ENCODE measurements at regions not wholly inside any gene's neighbourhood (a gene's known extent, or its start where the extent isn't known, plus 50 kb on each side); places are given as distances from the start of the nearest gene placed in this dataset.

DNA sequence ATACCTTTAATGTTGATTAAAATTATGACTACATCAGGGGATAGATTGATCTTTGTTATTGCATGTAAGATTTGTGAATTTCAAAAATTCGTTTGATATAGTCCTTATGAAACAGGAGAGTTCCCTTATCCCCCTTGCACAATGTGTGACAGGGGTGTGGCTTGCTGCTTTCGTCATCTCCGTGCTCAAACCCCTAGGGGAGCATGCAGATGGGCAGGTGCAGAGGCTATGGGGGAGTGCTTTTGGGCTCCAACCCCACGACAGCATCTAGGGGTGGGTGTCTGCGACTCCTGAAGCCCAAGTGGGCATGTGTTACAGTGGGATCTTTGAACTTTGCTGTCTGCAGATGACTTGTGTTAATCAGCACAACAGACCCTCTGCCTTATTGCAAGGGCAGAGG is 360.1 kb upstream of the GOLIM4 start:
- no peak for DNase-seq (ENCODE audit: low spot score)

DNA sequence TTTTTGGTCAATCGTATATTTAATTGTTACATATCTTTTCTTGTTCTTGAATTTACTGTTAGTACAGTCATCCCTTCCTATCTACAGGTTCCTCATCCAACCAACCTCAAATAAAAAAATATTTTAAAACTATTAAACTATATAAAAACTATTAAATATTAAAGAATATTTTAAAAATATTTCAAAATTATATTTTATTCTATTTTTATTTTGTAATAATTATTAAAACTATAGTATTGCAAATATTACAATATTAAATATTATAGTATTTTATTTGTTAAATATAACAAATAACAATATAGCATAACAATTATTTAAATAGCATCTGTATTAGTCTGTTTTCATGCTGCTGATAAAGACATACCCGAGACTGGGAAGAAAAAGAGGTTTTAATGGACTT is 357.9 kb upstream of the GOLIM4 start:
- DNase-seq (ENCODE audit: low spot score) = no peak

GRCh38 chr3:168443965-168444364 is 348.2 kb upstream of the GOLIM4 start:
- no peak for DNase-seq (ENCODE audit: low spot score)

DNA sequence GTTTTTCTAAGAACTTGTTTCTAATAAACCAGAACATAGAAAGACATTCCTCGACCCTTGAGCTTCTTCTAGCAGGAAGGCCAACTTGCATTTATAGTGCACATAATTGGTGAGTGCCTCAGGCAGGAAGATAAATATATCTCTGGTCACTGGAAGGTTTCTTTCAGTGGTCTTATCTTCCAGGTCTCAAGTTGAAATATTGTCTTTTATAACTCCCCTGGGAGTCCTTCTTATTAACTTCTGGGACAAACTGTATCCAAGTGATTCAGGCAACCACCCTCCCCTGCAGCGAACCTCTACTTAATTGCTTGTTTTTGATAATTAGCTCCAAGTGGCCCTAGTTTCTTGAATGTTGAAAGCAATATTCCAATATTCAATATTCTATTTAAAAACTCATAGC is 346.8 kb upstream of the GOLIM4 start:
- no peak for DNase-seq (ENCODE audit: low spot score)

- no peak for DNase-seq (ENCODE audit: low spot score)
These were observed 340.6 kb upstream of the GOLIM4 start for GRCh38 chr3:168436245-168436724.

- DNase-seq (ENCODE audit: low spot score) = no peak
These were observed 335.8 kb upstream of the GOLIM4 start for GRCh38 chr3:168431491-168431890.

- no peak for DNase-seq (ENCODE audit: low spot score)
These were observed 332.2 kb upstream of the GOLIM4 start for GRCh38 chr3:168427835-168428475.

DNA sequence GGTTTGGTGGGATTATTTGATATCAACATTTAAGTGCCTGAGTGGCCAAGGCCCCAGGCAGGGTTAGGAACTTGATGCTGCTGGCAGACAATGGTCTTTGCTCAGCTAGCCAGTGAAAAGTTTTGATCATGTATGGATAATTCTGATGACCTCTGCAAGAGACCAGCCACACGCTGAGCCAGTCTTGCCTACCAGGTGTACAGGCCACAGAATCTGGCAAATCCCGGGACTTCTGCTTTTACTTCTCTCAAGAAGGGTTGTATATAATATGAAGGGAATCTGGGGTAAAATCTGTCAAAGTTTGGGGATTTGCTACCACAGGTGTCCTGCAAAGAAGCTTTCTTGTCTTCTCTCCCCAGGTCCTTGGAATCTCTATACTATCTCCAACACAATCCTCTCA is 331.4 kb upstream of the GOLIM4 start:
- no peak for DNase-seq (ENCODE audit: low spot score)

- DNase-seq (ENCODE audit: low spot score) = no peak
These were observed 330.3 kb upstream of the GOLIM4 start for GRCh38 chr3:168425936-168426595.

- no peak for DNase-seq (ENCODE audit: low spot score)
These were observed 328.5 kb upstream of the GOLIM4 start for GRCh38 chr3:168424059-168424734.

- DNase-seq (ENCODE audit: low spot score) = no peak
These were observed 327.1 kb upstream of the GOLIM4 start for GRCh38 chr3:168422843-168423242.

- DNase-seq (ENCODE audit: low spot score) = no peak
These were observed 323.4 kb upstream of the GOLIM4 start for GRCh38 chr3:168419091-168419490.

DNA sequence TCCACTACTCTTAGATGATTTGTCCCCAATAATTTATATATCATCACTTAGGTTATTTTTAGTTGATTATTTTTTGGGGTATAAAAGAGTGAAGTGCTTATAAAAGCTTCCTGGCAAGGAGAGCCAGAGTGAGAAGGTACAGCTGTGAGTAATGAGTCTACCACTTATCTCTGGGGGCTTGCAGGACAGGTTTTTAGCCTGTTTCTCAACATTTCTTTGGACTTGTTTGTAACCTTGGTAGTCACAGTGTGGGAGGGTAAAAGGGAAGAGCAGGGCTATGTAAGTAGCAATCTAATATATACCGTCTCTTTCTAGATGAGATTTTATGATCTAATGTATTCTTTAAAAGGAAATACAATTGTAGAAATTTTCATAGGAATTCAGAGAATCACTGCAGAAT is 321.3 kb upstream of the GOLIM4 start:
- no peak for DNase-seq (ENCODE audit: low spot score)

DNA sequence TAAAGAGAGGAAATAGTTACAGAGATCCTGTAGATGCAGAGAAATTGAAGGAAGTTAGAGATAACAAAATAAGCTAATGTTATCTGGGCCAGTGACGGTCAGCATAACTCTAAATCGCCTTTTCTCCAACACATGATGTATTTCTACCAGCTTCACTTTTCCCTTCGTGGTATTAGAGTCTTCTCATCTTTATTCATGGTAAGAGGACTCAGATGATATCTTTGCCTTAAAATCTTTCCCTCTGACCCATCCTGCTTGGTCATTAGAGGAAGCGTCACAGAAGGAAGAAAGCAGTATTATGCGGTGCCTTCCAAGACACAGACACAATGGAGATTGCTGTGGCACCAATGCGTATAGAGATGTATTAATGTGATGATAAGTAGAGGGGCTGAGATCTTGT is 320.7 kb upstream of the GOLIM4 start:
- no peak for DNase-seq (ENCODE audit: low spot score)

GRCh38 chr3:168414149-168414548 is 318.4 kb upstream of the GOLIM4 start:
- no peak for DNase-seq (ENCODE audit: low spot score)

DNA sequence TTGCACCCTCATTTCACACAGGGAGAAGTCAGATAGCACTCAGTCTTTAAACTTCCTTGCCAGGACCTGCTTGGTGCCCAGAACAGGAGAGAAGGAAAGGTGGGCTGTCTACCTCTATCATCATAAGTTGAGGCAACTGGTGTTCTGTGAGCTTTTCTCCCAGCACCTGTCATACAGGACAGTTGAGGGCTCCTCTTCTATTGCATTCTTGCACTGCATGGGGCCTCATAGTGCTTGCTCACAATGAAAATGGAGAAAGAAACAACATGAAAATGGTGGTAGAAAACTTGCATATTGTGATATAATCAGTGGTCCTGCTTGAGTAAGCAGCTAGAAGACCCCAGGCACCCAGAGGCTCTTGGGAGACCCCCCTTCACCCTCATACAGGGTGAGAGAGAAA is 311.7 kb upstream of the GOLIM4 start:
- no peak for DNase-seq (ENCODE audit: low spot score)

DNA sequence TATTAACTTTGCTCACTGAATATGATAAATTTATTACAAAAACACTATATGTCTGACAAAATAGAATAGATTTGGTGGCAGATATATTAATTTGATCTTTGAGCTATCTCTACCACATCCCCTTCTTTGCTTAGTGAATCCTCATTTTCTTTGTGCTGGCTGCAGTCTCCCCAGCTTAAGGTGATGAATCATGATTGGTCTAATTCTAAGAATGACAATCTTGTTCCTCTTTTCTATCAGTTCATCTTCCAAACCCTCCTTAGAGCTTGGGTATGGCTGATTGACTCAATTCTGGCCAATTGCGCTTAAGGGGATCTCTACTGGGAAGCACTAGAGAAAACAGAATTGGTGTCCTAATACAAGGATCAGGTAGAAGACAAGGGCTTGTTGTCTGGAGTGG is 309.6 kb upstream of the GOLIM4 start:
- DNase-seq (ENCODE audit: low spot score) = no peak

DNA sequence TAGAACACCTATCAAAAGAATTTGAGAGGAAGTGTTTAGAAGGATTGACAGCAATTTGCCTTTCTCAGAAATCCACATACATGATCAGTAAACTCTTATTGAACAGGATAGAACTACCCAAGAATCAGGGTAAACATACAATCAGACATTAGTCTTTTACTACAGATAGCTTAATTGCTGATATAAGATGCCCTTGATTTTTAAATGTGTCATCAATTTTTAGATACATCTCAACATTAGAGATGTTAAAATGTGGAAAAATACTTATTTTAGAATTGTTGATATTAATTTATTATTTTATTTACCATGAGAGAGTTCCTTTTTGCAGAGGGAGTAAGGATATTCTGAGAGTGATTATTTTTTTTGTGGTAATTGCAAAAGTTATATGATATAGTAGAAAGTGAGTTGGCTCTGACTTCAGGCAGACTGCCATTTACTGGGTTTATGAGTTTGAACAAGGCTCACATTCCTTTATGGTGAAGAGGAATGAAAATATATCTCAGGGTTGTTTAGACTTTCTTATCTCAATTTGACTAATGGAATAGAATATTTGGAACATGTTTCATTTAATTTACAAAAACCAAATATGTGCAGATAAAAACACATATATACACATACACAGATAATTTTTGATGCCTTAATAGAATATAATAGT is 302.8 kb upstream of the GOLIM4 start:
- no peak for DNase-seq (ENCODE audit: low spot score)

DNA sequence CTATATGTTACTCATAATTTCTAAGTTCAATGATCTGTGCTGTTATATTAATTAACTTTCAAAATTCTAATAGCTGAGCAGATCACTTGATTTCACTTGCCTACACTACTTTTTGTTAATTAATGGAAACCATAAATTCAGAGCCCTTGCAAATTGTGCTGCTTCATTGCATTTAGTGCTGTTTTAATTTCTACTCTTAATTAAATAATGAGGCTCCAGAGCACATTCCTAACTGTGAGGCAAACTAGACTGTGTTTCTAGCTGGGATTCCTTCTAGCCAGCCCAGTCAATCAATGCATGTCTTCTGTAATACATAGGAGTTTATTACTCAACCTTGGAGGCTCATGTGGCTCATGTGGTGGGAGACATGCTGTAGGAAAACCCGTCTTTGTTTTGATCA is 301.1 kb upstream of the GOLIM4 start:
- no peak for DNase-seq (ENCODE audit: low spot score)

- DNase-seq (ENCODE audit: low spot score) = no peak
These were observed 299.8 kb upstream of the GOLIM4 start for GRCh38 chr3:168395551-168395950.

DNA sequence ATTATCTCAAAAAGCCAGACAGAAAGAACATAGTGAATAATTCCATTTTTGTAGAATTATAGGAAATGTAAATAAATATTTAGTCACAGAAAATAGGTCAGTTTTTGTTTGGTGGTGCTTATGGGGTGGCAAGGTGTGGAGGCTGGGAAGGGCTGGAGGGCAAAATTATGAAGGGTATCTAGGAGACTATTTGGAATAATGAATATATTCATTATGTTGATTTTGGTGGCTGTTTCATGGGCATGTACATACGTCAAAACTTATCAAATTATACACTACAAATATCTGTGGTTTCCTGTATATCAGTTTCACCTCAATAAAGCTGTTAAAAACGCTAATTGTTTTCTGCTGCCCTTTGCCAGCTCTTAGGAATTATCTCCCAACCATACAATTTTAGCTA is 298.7 kb upstream of the GOLIM4 start:
- no peak for DNase-seq (ENCODE audit: low spot score)

GRCh38 chr3:168386301-168386700 is 290.6 kb upstream of the GOLIM4 start:
- no peak for DNase-seq (ENCODE audit: low spot score)

- no peak for DNase-seq (ENCODE audit: low spot score)
These were observed 289.3 kb upstream of the GOLIM4 start for GRCh38 chr3:168384990-168385389.
